K562 (cell line): ENCODE measurements at regions not wholly inside any gene's neighbourhood (a gene's known extent, or its start where the extent isn't known, plus 50 kb on each side); places are given as distances from the start of the nearest gene placed in this dataset.

ENCODE experiments used
- CBFA2T3 ChIP-seq: fragments of 450-650 bp; IDR thresholded peaks from 2 replicates; pipeline ENCODE4 v1.6.1; 2017
- KDM5B ChIP-seq: fragments of 200-600 bp; sonication (generic); IDR thresholded peaks from 2 replicates; pipeline ENCODE4 v1.6.1; 2012; ENCODE audit warnings: low read depth, mild to moderate bottlenecking, moderate library complexity, low read length, control low read depth, inconsistent platforms; ENCODE audit not compliant: insufficient replicate concordance
- ZBTB40 ChIP-seq, 2 experiments: fragments of 450-650 bp in 1 of 2; sonication (generic) in 1 of 2; formaldehyde crosslinking in 1 of 2; IDR thresholded peaks; 2 replicates each; pipeline versions ENCODE4 v1.7.1 to v1.9.0; 2016 to 2022; ENCODE audit warnings: inconsistent platforms in 1 of 2, mild to moderate bottlenecking in 1 of 2, missing genetic modification reagents in 1 of 2
- TF ChIP-seq, protein P1 (sequence below): fragments of 450-650 bp; IDR thresholded peaks from 2 replicates; pipeline ENCODE4 v1.6.1; 2016

DNA sequence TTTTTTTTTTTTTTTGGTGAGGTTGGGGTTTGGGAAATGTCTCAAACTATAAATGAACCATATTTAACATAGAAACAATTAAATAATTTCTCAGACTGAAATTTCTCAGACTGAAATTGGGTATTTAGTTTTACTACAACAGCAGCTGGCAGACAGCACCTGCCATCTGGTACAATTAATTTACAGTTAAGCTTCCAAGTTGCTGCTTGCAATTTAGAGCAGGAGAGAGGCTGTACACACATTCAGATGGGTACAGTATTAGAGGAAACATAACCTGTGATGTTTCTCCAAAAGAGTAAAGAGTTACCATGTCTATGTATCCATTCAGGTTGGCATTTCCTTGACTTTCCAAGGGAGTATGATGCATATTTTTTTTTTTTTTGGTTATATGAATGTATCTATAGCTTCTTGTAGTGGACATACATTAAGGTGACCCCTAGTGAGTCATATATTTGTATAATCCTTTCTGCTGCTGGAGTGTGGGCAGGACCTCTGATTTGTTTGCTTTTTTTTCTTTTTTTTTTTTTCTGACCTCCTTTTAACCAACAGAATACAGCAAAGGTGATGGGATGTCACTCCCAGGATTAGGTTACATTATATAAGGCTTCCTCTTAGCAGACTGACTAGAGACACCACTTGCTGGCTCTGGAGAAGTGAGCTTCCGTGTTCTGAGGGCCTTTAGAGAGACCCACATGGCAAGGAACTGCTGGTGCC, 201.7 kb downstream of the PTH2R start (continued):
- TF ChIP-seq ZBTB40 (IDR thresholded peaks at IDR 0.05) (peak; percentile 81), ZBTB40 (CRISPR knock-in tag; IDR thresholded peaks at IDR 0.05) (0 out of 2 replicates have a peak, but pooled peaks have one; percentile 15), KDM5B (peak; percentile 32), CBFA2T3 (peak; percentile 20; the same call in 1 of the 2 replicates)
- TF ChIP-seq, protein P1, sequence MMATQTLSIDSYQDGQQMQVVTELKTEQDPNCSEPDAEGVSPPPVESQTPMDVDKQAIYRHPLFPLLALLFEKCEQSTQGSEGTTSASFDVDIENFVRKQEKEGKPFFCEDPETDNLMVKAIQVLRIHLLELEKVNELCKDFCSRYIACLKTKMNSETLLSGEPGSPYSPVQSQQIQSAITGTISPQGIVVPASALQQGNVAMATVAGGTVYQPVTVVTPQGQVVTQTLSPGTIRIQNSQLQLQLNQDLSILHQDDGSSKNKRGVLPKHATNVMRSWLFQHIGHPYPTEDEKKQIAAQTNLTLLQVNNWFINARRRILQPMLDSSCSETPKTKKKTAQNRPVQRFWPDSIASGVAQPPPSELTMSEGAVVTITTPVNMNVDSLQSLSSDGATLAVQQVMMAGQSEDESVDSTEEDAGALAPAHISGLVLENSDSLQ, result peak; percentile 60; the same call in 1 of the 2 replicates
- TF ChIP-seq, all 486 proteins: peak for 7
